NCI-H146 treated with DMSO at 0.1 percent for 48 hours (cell line): ENCODE measurements at regions not wholly inside any gene's neighbourhood (a gene's known extent, or its start where the extent isn't known, plus 50 kb on each side); places are given as distances from the start of the nearest gene placed in this dataset.
"Not testable (repeated sequence)": the region's sequence is repeated elsewhere in the genome, so short reads cannot be mapped to it uniquely, and the experiment has no call there.

Source experiments
- DNase-seq: peaks from one replicate; lab custom pipeline; 2025; ENCODE audit not compliant: unreplicated experiment; lab: John Stamatoyannopoulos, UW

DNA sequence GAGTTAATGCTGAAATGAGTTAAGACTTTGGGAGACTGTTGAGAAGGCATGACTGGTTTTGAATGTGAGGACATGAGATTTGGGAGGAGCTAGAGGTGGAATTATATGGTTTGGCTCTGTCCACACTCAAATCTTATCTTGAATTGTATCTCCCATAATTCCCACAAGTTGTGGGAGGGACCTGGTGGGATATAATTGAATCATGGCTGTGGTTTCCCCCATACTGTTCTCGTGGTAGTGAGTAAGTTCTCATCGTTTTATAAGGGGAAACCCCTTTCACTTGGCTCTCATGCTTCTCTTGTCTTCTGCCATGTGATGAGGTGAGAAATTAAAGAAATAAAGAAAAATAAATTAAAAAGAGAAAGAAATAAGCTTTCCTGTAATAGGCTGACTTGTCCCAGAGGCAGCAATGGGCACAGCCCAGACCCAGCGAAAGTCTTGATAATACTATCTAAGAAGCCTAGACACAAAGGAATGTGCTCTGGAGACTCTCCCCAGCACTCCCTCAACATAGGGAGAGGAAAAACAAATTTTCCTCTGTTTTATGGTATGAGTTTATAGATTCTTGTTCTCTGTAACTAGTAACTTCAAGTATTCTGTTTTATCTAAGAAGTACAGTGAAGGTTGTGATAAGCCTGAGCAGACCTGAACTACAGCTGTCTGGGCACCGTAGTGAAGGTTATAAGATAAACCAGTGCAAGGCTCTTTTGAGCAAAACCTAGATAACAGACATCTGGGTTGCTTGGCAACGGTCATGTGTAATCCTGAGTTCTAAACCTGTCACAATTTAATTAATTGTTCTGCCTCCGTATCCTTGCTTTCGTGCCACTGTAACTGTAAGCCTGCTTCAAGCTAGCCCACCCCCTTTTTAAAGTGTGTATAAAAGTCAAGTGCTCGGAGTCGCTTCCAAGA, 88.9 kb upstream of the ECI2 start:
- no peak for DNase-seq

DNA sequence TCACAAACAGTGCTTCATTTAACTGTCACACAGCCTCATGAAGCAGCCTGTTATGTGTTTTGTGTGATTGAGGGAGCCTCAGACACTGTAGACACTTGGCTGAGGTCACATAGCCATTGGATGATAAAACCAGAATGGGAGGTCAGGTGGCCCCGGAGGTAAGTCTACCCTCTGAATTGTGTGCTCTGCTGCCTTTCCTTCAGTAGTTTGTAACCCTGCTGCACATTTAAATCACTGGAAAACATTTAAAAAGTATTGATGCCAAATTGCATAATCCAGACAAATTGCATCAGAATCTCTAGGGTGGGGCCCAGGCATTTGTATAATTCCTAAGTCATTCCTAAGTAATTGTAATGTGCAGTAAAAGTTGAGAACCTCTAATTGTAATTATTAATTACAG, 85.2 kb upstream of the ECI2 start:
- DNase-seq, result no peak

DNA sequence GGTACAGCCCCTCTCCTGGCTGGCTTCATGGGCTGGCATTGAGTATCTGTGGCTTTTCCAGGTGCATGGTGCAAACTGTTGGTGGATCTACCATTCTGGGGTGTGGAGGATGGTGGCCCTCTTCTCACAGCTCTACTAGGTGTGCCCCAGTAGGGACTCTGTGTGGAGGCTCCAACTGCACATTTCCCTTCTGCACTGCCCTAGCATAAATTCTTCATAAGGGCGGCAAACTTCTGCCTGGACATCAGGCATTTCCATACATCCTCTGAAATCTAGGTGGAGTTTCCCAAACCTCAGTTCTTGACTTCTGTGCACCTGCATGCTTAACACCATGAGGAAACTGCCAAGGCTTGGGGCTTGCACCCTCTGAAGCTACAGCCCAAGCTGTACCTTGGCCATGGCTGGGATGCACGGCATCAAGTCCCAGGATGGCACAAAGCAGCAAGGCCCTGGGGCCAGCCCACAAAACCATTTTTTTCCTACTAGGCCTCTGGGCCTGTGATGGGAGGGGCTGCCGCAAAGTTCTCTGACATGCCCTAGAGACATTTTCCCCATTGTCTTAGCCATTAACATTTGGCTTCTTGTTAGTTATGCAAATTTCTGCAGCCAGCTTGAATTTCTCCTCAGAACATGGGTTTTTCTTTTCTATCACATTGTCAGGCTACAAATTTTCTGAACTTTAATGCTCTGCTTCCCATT, 83.4 kb upstream of the ECI2 start:
- DNase-seq, result not testable (repeated sequence)

DNA sequence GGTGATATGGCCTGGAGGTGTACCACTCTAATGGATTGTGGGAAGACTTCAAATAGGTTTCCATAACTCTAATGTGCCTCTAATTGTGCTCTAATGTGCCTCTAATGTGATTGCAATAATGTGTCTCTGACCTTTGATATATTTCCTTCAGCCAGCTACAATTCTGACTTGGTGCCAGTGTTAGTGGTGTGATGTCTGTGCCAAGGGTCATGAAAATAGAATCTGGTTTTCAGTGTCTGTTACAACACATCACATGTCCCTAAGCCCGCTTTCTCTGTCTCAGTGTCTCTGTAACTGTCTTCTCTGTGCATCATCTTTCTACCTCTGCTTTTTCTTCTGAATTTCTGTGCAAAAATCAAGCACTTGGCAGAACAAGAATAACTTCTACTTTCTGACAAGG, 77.2 kb upstream of the ECI2 start:
- no peak for DNase-seq

DNA sequence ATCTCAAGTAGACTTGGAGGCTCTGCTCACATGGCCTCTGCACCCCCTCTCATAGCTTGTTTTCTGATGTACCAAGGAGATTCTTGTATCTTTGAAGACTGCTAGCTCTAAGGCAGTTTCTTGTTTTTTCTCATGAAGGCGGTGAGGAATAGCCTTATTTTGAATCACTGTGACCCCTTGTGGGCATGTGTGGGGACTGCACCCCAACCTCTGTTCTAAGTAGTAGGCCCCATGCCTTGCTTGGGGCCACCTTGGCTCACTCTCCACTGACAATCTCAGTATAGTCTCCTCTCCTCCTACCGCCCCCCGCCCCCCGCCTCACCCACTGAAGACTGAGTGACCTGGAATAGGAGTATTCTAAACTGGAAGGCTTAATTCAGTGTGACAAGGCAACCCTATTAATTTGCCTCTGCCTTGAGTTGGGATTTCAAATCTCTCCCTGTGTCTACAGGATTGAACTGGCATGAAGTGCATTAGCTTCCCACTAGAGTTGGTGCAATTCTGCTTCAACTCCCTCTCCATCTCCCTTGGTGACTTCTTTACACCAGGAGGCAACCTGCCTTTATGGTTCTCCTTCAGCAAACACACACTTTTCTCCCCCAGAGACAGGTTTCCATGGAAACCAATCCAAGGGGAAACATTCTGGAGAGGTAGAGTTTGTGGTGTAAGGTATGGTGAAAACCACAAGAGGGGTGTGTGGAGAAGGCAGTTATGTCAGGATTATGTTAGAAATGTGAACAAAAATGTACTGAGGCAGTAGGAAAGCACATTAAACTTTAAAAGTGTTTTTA, 75.4 kb upstream of the ECI2 start:
- no peak for DNase-seq

DNA sequence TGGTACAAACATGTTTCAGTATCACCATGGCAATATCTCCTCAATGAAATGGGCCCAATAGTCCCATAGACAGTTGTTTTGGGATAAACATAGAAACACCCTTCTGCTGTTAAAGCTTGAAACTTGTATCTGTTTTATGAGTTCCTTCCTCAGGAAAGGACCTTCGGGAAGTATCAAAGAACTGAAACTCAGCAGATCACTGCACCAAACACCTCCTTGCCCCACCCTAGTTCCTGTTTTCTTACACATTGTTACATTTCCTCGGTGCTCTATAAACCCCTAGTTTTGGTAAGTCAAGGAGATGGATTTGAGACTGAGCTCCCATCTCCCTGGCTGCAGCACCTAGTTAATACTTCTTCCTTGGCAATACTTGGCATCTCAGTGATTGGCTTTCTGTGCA, 73.8 kb upstream of the ECI2 start:
- no peak for DNase-seq

DNA sequence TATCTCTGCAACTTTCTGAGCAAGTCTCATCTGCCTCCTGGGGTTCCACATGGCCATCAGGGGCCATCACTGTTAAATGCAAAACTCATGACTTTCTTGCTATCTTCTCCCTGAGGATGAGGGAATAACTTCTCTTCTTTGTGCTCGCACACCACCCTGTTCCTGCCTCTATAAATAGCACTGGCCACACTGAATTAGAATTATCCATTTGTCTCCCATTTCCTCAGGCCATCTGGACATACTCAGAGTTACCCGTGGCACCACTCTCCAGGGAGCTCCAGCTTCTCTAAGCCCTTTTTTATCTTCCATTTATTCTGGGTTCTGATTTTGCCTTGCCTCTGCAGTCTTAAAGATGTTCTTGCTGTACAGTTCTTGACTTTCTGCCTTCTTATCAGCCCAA, 72.8 kb upstream of the ECI2 start:
- no peak for DNase-seq

DNA sequence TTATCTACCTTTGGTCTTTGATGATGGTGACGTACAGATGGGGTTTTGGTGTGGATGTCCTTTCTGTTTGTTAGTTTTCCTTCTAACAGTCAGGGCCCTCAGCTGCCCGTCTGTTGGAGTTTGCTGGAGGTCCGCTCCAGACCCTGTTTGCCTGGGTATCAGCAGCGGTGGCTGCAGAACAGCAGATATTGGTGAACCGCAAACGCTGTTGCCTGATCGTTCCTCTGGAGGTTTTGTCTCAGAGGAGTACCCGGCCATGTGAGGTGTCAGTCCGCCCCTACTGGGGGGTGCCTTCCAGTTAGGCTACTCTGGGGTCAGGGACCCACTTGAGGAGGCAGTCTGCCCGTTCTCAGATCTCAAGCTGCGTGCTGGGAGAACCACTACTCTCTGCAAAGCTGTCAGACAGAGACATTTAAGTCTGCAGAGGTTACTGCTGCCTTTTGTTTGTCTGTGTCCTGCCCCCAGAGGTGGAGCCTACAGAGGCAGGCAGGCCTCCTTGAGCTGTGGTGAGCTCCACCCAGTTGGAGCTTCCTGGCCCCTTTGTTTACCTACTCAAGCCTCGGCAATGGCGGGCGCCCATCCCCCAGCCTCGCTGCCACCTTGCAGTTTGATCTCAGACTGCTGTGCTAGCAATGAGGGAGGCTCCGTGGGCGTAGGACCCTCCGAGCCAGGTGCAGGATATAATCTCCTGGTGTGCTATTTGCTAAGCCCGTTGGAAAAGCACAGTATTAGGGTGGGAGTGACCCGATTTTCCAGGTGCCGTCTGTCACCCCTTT, 68.5 kb upstream of the ECI2 start:
- DNase-seq, result not testable (repeated sequence)

DNA sequence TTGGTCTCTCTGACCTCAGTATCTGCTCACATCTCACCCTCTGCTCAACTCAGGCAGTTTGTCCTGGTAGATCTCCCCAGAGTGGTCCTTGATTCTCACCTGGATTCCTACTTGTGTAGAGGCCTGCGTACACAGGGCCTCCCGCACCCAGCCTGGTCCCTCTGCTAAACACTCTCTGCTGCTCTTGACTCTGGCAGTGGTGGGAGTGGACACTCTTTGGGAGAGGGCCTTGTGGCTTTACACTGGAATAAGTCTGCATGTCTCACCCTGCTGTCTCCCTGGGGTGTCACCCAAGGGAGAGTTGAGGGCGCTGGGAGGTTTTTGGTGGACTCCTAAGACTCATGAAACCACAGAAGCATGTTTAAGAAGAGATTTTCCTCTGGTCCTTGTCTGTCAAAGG, 57.3 kb upstream of the ECI2 start:
- no peak for DNase-seq

DNA sequence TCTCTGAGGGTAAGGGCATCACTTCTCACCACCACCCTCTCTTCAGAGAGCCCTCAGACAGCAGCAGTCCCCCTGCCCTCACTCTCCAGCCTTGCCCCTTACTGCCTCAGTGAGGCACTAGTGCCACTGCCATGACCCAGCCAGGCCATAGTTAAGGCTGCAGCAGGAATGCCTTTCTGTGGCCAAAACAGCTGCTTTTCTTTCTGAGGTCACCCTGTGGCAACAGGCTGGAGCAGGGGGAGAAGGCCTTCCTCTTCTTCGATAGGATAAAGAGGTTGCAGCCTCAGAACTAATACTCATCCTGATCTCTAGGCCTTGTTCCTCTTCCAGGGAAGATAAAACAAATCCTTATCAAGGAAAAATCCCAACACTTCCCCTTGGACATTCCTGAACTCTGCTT, 56.8 kb upstream of the ECI2 start:
- no peak for DNase-seq

DNA sequence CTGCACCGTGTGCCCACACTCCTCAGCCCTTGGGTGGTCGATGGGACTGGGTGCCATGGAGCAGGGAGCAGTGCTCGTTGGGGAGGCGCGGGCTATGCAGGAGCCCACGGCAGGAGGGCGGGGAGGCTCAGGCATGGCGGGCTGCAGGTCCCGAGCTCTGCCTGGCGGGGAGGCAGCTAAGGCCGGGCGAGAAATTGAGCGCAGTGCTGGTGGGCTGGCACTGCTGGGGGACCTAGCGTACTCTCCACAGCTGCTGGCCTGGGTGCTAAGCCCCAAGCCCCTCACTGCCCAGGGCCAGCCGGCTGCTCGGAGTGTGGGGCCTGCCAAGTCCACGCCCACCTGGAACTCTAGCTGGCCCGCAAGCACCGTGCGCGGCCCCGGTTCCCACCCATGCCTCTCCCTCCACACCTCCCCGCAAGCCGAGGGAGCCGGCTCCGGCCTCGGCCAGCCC, 55.9 kb upstream of the ECI2 start:
- DNase-seq, result no peak

DNA sequence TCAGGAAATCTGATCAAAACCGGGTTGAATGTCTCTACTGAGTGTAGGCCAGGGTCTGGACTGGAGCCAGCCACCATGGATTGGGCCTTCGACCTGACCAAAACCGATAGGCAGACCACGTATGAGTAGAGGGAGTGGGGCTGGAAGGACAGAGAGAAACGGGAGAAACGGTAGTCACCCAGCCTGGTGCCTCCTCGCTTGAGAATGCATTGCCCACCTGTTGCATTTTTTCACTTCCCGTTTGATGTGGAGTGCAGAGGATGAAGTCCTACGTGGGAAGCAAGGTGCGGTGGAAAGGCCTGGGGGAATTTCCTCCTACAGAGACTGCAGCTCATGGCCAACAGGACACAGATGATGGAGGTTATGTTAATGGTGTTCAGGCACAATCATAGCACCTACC, 53.9 kb upstream of the ECI2 start:
- DNase-seq, result no peak

DNA sequence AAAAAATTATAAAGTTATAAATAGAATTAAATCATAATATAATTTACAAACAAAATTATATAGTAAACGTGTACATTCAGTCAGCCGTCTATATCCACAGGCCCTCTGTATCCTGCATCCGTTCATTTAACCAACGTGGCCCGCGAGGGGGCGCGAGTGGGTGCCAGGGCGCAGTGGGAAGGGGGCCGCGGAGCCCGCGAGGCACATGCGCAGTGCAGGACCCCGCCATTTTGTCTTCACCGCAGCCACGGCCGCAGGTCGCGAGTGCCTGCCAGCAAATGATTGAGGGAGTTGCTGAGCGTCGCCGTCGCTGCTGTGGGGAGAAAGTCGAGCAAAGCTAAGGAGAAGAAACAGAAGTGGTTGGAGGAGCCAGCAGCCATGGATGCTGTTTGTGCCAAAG, 53.4 kb upstream of the ECI2 start:
- no peak for DNase-seq

DNA sequence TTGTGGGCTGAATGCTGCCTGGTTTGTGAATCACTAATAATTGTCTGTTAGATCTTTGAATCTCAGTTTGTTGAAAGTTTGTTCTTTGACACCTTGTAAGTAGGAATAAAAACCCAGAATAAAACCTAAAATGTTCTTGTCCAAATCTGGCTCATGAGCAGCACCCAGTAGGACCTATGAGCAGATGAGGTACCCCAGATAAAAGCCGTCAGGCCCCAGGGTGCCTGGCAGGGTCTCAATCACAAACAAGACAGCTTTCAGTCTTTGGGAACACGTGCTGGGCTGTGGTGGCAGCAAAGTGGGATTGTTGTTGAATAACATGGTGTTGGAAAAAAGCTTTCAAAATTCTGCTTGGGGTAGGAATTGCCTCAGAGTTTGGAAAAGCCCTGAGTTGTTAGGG, 52.1 kb upstream of the ECI2 start:
- no peak for DNase-seq

DNA sequence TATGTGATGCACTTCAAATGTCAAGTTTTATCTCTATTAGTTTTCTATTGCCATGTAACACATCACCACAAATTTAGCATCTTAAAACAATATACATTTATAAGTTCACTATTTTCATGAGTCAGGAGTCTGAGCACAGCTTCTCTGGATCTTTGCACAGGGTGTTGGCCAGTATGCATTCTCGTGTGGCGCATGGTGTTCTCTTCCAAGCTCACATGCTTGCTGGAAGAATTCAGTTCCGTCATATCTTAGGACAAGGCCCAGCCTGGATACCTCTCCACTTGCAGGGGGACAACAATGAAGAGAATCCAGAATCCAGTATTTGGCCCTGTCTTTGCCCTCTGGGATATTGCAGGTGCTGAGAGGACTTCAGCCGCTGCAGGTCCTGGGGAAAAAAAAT, 51.0 kb upstream of the ECI2 start:
- no peak for DNase-seq

DNA sequence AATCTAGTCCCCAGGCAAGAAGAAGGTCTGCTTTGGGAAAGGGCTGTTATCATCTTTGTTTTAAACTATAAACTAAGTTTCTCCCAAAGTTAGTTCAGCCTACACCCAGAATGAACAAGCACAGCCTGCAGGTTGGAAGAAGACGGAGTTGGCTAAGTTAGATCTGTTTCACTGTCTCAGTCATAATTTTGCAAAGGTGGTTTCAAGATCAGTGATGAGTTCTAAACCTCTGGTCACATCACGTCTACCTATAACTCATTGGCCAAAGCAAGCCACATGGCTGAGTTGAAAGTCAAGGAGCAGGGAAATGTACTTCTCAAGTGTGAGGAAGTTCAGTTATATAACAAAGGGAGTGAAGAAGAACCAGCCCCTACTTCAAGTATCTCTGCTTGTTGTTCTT, 50.5 kb upstream of the ECI2 start:
- DNase-seq, result no peak

DNA sequence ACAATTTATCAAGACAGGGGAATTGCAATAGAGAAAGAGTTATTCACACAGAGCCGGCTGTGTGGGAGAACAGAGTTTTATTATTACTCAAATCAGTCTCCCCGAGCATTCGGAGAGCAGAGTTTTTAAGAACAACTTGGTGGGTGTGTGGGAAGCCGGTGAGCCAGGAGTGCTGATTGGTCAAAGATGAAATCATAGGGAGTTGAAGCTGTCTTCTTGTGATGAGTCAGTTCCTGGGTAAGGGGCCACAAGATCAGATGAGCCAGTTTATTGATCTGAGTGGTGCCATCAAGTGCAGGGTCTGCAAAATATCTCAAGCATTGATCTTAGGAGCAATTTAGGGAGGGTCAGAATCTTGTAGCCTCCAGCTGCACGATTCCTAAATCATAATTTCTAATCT, 50.0 kb upstream of the ECI2 start:
- DNase-seq, result no peak
